Prostate gland (tissue), 2 donors: ENCODE measurements at regions not wholly inside any gene's neighbourhood (a gene's known extent, or its start where the extent isn't known, plus 50 kb on each side); places are given as distances from the start of the nearest gene placed in this dataset.

ENCODE experiments used
- CTCF ChIP-seq, 4 experiments: fragments of 200-600 bp in 2 of 4; fragments of 450-650 bp in 2 of 4; sonication (generic) in 2 of 4; IDR thresholded peaks; 1 replicate in 3 of 4; 2 replicates in 1 of 4; pipeline ENCODE4 v1.5.1; 2016 to 2019; ENCODE audit warnings: antibody characterized with exemption in 4 of 4, mild to moderate bottlenecking in 2 of 4, moderate library complexity in 2 of 4
- POLR2AphosphoS5 ChIP-seq: sonication (generic); formaldehyde crosslinking; IDR thresholded peaks from one replicate; pipeline ENCODE4 v1.6.1; 2017; ENCODE audit warnings: antibody characterized with exemption

GRCh38 chrX:125378205-125378604 is 58.5 kb downstream of the TEX13C start:
- TF ChIP-seq CTCF (IDR thresholded peaks at IDR 0.05): peak in 1 of 4 experiments; percentile 14
- no peak for TF ChIP-seq POLR2AphosphoS5
